Spleen (tissue), 11 donors: ENCODE measurements at regions not wholly inside any gene's neighbourhood (a gene's known extent, or its start where the extent isn't known, plus 50 kb on each side); places are given as distances from the start of the nearest gene placed in this dataset.

ENCODE experiments used
- DNase-seq: peaks from one replicate; pipeline ENCODE4 v3.0.0-alpha.2; 2020
- H3K27ac ChIP-seq, 8 donors: fragments of 200-600 bp; sonication (generic) in 7 of 8; 1 replicate in 4 of 8; 2 replicates in 4 of 8; pipeline versions ENCODE4 v1.5.0 to v1.8.0; 2016 to 2021; ENCODE audit warnings: inconsistent platforms in 4 of 8, mild to moderate bottlenecking in 4 of 8, moderate library complexity in 1 of 8
- H3K27me3 ChIP-seq, 7 donors: fragments of 200-600 bp; sonication (generic) in 6 of 7; replicated peaks in 1 of 7; 1 replicate in 4 of 7; 2 replicates in 3 of 7; pipeline versions ENCODE4 v1.5.0 to v1.8.0; 2016 to 2021; ENCODE audit warnings: inconsistent platforms in 3 of 7, mild to moderate bottlenecking in 1 of 7
- H3K36me3 ChIP-seq, 6 donors: fragments of 200-600 bp; sonication (generic) in 5 of 6; 1 replicate in 4 of 6; 2 replicates in 2 of 6; pipeline versions ENCODE4 v1.5.0 to v1.8.0; 2016 to 2021; ENCODE audit warnings: inconsistent platforms in 2 of 6
- H3K4me1 ChIP-seq, 6 donors: fragments of 200-600 bp; sonication (generic) in 5 of 6; 1 replicate in 3 of 6; 2 replicates in 3 of 6; pipeline versions ENCODE4 v1.5.0 to v1.8.0; 2016 to 2021; ENCODE audit warnings: inconsistent platforms in 3 of 6
- H3K4me3 ChIP-seq, 8 donors: fragments of 200-600 bp; sonication (generic) in 7 of 8; 1 replicate in 4 of 8; 2 replicates in 4 of 8; pipeline versions ENCODE4 v1.5.0 to v1.8.0; 2016 to 2021; ENCODE audit warnings: inconsistent platforms in 4 of 8, mild to moderate bottlenecking in 4 of 8, moderate library complexity in 2 of 8
- H3K9me3 ChIP-seq, 8 donors: fragments of 200-600 bp; sonication (generic) in 7 of 8; 1 replicate in 4 of 8; 2 replicates in 4 of 8; pipeline versions ENCODE4 v1.5.0 to v1.8.0; 2016 to 2021; ENCODE audit warnings: inconsistent platforms in 4 of 8
- CTCF ChIP-seq, 11 experiments: fragments of 200-600 bp in 7 of 11; fragments of 450-650 bp in 4 of 11; sonication (generic) in 4 of 11; IDR thresholded peaks in 8 of 11; conservative IDR thresholded peaks in 3 of 11; 1 replicate in 7 of 11; 2 replicates in 4 of 11; pipeline versions ENCODE4 v1.4.0 to v1.8.0; 2016 to 2021; ENCODE audit warnings: antibody characterized with exemption in 11 of 11, inconsistent platforms in 4 of 11, mild to moderate bottlenecking in 1 of 11
- POLR2A ChIP-seq, 3 donors: fragments of 450-650 bp; IDR thresholded peaks; one replicate each; pipeline ENCODE4 v1.5.1; 2017; ENCODE audit warnings: antibody characterized with exemption in 3 of 3, mild to moderate bottlenecking in 1 of 3
- POLR2AphosphoS5 ChIP-seq, 3 donors: sonication (generic); formaldehyde crosslinking; IDR thresholded peaks; one replicate each; pipeline ENCODE4 v1.5.1; 2017; ENCODE audit warnings: antibody characterized with exemption in 3 of 3
- WGBS, 5 donors: extraction: QIAGEN DNeasy Blood & Tissue Kit in 3 of 5; methylation state at CpG; one replicate each; pipeline versions ENCODE4 v1.1.5 to v1.1.7; 2013 to 2018; 5-methylcytosine and 5-hydroxymethylcytosine counted together
- intact Hi-C: fragments of 100-400 bp; cut with DNase I; formaldehyde crosslinking; loops from one replicate; pipeline ENCODE4 v1.15.0; 2023; ENCODE audit warnings: low total_unique reads
- donor health status: healthy with polysubstance abuse.
- donor health status: DM: no; HTN: no; CAD: no; lungs with moderate emphysema.
- donor health status: DM: no; HTN: no; CAD: no.
- donor health status: Bipolar disorder and iron deficiency.
- donor health status: healthy.
- donor health status: DM: no; HTN: no; CAD: no.
- donor health status: DM: yes; HTN: yes; CAD: no.

GRCh38 chr14:85088192-85088591, 441.8 kb upstream of the FLRT2 start:
- Histone ChIP-seq H3K4me1 (no peaks in the 10 kb centered on the region), H3K27ac (no peak overlapping the region), H3K9me3 (peaks cover 0 to 8% (median 0%) of the 10 kb centered on the region in 8 donors), H3K4me3 (no peak overlapping the region), H3K27me3 (no peaks in the 10 kb centered on the region), H3K36me3 (no peaks in the 10 kb centered on the region)
- DNase-seq = no peak
- TF ChIP-seq POLR2AphosphoS5 (IDR thresholded peaks at IDR 0.05) = no peak
- intact Hi-C loops = no loop called here
- WGBS, 5 donors = 73 to 87% (median 80%) methylated on average over 2 of the region's 2 CpGs

DNA sequence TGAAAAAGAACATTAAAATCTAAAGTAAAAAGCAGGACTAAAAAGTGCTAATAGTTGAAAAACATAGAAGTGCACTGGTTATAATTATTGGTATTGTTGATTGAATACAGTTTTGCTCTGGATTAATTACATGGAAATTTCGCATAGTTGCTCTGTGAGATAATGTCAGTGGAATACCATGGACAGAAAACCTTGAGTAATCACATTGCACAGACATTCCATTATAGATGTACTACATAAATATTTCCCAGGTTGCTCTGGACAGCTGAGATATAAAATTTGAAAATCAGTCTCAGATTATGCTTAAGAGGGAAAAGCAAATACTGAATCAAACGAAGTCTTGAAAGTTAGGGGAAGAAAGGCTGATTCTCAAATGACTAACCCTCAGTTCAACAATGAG, 439.3 kb upstream of the FLRT2 start:
- H3K4me1 ChIP-seq = no peaks in the 10 kb centered on the region
- H3K27me3 ChIP-seq = no peaks in the 10 kb centered on the region
- 63 to 86% (median 76%) methylated on average over 2 of the region's 2 CpGs for WGBS, 5 donors
- TF ChIP-seq POLR2A (IDR thresholded peaks at IDR 0.05) (no peak), CTCF (IDR thresholded peaks at IDR 0.05 in 8 of 11, conservative IDR thresholded peaks at IDR 0.05 in 3 of 11) (no peak), POLR2AphosphoS5 (IDR thresholded peaks at IDR 0.05) (no peak)
- H3K36me3 ChIP-seq = no peaks in the 10 kb centered on the region
- intact Hi-C loops = no loop called here
- H3K4me3 ChIP-seq = no peak overlapping the region
- H3K27ac ChIP-seq = no peak overlapping the region
- peaks cover 0 to 8% (median 0%) of the 10 kb centered on the region in 8 donors for H3K9me3 ChIP-seq
- no peak for DNase-seq

DNA sequence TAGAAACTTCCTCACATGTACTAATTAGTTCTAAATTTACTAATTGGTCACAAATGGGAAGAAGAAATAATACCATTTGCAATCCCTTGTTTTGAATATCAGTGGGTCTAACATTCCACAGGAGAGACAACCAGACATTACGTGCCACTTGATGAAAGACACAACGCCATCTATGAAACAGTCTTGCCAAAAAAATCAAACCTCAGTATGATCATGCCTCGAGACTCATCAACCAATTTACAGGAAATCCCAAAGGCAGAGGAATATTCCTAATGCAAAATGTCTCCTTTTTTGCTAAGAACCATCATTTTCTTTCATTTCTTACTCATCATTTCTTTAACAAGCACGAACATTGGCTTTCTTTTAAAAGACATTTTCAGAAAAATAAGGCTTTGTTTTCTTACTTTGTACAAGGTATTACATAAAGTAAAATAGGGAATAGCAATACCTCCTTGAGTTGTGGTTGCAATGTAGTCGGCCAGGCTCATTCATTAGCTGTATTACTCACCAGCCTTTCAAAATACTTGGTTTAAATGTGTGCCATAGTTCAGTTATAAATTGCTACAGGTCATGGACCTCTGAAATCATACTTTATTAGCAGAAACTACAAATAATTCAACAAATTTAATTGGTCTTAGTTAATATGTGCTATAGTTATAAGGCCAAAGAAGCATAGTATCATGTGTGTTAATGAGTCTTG, 436.2 kb upstream of the FLRT2 start:
- 82 to 90% (median 83%) methylated on average over 5 of the region's 5 CpGs for WGBS, 5 donors
- Histone ChIP-seq H3K36me3 (no peaks in the 10 kb centered on the region), H3K9me3 (no peaks in the 10 kb centered on the region), H3K27me3 (no peaks in the 10 kb centered on the region), H3K27ac (no peak overlapping the region), H3K4me3 (no peak overlapping the region), H3K4me1 (no peaks in the 10 kb centered on the region)
- DNase-seq = no peak
- intact Hi-C loops = no loop called here
- TF ChIP-seq POLR2A (IDR thresholded peaks at IDR 0.05) (no peak), CTCF (IDR thresholded peaks at IDR 0.05 in 8 of 11, conservative IDR thresholded peaks at IDR 0.05 in 3 of 11) (no peak), POLR2AphosphoS5 (IDR thresholded peaks at IDR 0.05) (no peak)

- no peak overlapping the region for H3K4me3 ChIP-seq
- H3K27me3 ChIP-seq = no peaks in the 10 kb centered on the region
- WGBS, 5 donors = 25 to 83% (median 74%) methylated on average over 1 of the region's 1 CpG
Observed at GRCh38 chr14:85102591-85102990, 427.4 kb upstream of the FLRT2 start.

More at GRCh38 chr14:85102591-85102990, 427.4 kb upstream of the FLRT2 start:
- TF ChIP-seq POLR2A (IDR thresholded peaks at IDR 0.05) (no peak), POLR2AphosphoS5 (IDR thresholded peaks at IDR 0.05) (no peak), CTCF (IDR thresholded peaks at IDR 0.05 in 8 of 11, conservative IDR thresholded peaks at IDR 0.05 in 3 of 11) (no peak)
- no peak for DNase-seq
- peaks cover 0 to 8% (median 0%) of the 10 kb centered on the region in 8 donors for H3K9me3 ChIP-seq
- no peak overlapping the region for H3K27ac ChIP-seq
- intact Hi-C loops = no loop called here
- no peaks in the 10 kb centered on the region for H3K4me1 ChIP-seq
- no peaks in the 10 kb centered on the region for H3K36me3 ChIP-seq
